OCI-M1 (cell line): ENCODE measurements at regions not wholly inside any gene's neighbourhood (a gene's known extent, or its start where the extent isn't known, plus 50 kb on each side); places are given as distances from the start of the nearest gene placed in this dataset.

Experiments used
- DNase-seq: peaks from one replicate; lab custom pipeline; 2025; lab: John Stamatoyannopoulos, UW

DNA sequence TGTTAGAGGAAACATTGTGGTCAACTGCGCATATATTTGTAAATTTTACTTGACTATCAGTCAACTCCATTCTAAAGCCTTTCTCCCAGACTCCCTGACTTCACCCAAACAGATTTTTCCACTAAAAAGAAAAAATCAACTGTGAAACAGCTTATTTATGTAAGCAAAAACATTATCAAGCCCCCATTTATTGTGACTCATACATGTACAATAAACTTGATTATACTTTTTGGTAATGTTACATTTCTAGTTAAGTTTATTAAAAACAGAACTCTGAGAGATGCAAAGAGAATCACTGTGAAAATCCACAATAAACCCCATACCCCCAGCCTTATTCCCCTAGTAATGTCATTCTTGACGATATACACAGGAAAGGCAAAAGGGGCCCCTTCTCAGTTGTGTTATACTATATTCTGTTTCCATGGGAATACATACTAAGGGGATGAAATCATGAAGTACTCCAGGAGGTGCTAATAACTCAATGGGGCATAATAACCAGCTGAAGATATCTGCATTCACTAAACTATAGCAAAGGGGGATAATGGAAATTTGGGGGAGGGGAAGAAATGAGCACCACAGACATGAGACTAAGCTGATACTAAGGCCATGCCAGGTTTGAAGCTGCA lies 616.0 kb downstream of the ACTL7B start:
- DNase-seq: no peak

DNA sequence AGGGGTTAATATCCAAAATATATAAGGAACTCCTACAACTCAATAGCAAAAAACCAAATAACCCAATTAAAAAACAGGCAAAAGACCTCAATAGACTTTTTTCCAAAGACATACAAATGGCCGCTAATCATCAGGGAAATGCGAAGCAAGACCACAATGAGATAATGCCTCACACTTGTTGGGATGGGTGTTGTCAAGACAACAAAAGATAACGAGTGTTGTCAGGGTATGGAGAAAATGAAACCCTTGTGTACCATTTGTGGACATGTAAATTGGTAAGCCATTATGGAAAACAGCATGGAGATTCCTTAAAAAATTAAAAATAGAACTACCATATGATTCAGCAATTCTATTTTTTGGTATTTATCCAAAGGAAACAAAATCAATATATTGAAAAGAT lies 620.2 kb downstream of the ACTL7B start:
- no peak for DNase-seq

DNA sequence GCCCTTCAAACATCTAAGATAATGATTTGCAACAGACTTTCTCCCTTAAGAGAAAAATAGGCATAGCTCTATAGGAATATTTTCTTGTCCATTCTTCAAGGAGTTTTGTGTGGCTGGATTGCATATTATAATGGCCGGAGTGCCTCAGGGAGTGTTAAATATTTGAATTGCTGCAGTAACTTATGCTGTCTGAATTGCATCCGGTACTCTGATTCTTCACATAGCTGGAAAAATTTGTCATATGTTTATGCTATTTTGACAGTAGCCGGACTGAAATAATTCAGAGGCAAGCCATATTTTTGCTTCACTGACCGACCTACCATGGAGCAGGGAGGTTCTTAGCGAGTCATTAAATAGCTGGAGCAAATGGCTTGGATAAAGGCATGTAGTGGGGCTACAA lies 621.0 kb downstream of the ACTL7B start:
- DNase-seq: no peak

DNA sequence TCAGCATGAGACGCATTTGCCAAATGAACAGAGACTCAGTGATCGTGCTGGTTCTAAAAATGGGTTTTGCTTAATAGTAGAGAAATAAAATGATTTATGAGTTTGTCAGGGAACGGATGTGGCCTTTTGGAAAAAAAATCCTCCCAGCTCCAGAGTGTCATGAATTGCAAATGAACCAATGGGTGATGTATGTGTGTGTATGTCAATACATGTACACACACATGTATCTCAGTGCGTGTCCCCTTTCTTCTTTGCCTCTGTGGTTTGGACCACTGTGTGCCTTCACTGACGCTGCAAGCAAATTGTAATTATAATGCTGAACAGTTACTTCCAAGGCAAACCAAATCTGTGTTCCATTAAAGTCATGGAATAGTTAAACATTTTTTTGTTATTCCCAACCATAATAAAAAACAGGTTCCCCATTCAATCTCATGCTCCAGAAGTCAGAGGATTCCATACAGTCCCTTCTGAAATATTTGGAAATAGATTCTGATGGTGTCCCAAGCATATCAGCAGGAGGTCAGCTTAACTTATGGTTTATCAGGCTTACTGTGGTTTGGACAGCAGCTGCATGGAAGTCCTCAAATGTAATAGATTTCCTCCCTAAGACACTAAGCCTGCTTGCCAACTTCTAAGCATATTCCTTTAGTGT lies 630.5 kb downstream of the ACTL7B start:
- no peak for DNase-seq

DNA sequence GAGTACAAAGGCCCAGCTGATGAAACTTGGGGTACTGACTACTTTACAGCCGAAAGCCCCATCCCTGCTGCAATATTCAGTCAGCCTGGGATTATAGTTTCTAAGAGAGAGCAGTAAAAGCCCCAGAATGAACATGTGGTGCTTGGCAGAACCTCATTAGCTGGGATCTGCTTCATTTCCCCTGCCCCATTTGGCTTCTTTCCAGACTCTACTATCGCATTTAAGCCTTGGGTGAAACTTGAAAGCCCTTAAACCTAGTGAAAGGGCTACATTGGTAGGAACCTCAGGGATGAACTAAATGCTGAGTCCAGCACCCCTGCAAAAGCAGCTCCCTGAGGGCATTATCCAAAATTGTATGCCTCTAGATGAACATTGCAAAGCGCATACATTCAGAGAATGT lies 631.1 kb downstream of the ACTL7B start:
- DNase-seq: no peak

DNA sequence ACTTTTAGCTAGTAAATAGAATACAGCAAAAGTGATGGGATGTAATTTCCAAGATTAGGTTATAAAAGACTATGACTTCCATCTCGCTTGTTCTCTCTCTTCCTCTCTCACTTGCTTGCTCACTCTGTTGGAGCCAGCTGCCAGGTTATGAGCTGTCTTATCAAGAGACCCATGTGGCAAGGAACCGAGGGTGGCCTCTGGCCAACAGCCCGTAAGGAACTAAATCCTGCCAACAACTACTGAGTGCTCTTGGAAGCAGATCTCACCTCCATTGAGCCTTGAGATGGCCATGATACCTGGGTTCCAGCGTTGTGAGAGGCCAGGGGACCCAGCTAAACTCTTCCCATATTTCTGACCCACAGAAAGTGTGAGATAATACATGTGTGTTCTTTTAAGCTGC lies 636.1 kb downstream of the ACTL7B start:
- no peak for DNase-seq

DNA sequence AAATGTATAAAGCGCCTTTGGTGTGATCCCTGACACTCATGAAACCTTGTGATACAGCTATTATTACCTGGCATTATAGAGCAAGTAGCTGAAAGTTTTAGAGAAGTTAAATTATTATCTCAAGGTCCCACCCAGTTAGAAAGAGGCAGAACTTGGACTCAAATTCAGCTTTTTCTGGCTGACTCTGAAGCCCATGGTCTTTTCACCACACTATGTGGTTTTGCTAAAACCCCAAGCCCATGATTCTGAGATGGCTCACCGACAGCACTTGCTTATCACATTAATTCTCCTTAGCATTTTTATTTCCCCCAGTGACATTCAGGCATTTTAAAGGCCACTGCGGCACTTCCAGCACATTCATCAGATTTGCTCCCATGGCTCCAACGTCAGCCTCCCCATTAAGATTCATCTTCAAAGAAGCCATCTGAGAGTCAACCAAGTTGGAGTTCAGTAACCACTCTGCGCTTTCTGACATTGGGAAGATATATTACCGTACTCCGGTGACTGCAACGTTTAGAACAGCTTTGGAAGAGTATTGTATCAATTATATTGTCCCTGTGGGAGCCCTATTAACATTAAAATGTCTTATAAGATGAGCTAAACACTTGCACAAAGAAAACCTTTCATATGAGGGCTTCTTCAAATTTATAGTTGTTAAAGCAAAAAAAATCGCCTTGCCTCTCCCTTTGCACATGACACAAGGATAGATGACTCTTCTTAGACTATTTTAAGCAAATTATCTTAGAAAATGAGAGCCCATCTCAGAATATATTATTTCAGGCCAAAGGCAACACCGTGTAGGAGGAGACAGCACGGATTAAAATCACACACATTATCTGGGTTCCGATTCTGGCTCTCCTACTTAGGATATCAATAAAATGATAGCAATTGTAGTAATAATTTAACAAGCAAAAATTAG lies 638.1 kb downstream of the ACTL7B start:
- DNase-seq: no peak

DNA sequence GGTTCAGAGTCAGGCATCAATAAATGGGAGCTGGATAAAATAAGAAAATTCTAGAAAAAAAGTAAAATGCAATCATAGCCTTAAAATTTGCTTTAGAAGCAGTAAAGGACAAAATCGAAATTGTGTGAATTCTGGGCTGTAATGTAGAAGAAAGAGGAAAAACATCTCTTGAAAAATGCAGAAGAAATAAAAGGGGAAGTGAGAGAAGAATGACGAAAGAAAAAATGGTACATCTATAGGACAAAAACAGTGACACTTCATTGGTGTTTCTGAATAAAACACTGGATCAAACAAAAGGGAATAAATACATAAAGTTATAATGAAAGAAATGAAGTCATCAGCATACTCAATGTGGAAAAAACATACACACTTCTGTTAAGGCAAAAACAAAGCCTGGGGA lies 642.3 kb downstream of the ACTL7B start:
- peak; percentile 1 for DNase-seq

DNA sequence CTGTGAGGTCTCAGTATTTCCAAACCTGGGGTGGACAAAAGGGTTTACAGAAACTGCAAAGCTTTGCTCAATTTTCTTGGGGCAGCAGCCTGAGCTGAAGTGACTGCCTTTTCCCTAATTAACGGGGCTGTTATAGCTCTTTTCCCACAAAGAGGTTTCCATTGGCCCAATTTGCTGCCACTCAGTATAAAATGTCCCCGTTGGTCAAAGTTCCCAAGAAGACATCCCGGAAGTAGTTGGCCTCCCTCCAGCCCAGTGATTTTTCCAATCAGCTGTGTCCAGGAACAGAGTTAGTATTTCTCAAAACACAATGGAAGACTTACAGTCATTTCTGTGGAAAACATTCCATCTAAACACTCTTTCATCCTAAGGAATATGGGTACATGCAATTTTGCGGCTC lies 643.6 kb downstream of the ACTL7B start:
- no peak for DNase-seq

DNA sequence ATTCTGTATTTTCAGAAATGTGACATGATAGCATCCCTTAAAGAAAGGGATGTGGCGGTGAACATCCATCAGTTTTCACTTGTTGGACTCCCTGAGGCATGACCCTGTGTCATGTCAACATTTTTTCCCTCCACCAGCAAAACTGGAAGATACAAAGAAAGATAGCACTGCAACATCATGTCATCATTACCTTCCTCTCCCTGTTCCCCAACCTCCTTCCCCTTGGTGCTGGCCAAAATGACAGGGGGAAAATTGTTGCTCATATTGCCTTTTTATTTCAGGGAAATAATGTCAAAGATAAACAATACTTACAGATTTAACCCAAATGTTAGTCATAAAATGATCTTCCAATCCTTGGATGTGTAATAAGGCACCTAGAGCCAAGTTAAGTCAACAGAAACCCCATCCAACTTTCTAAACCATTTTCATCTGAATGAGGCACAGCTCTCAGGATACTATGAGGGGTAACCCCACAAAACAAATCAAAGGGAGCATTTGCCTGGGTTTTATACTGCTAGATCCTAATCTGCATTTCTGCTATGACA lies 644.3 kb downstream of the ACTL7B start:
- DNase-seq: no peak

DNA sequence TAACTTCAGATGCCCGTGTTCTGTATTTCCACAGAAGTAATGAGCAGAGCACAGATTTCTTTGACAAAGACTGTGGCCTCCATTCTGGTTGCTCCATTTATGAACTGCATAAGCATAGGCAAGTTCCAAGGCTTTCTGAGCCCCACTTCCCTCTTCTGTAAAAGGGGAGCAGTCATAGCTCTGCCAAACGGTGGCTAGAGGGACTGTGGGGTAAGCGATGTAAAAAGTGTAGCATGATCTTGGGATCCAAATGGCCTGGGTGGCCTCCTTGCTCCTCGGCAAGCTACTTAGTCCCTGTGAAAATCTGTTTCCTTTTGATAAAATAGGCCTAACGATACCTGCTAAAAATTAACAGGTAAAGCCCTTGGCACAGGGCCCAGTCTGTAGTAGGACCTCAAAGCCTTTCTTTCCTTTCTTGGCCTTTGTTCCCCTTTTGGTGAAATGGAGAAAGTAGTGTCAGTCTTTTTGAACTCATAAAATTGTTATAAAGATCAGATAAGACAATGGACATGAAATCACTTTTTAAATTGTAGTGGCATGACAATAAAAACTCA lies 646.6 kb downstream of the ACTL7B start:
- no peak for DNase-seq

DNA sequence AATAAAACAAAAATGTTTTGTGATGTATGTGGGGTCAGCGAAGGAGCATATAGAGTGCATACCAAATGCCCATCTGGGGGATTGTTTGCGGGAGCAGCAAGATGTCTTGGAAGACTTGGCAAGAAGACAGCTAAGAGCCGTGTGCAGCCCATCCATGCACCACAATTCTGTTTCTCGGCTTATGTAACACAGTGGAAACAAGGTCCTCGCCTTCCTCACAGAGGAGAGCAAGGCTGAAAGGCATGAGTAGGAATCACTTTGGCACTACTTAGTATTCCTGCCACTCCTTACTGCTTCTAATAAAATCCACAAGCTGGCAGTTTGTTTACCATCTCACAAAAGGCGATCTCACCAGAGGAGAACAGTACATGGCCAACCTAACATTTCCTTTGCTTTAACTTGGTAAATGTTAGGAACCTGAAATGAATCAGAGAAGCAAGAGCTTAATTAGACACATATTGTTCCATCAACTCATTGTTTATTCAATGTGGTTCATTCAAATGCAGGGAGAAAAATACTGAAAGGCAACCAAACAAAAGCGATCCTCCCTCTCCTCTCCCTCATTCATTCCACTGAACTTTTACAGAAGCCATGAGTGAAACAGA lies 648.1 kb downstream of the ACTL7B start:
- DNase-seq: no peak

DNA sequence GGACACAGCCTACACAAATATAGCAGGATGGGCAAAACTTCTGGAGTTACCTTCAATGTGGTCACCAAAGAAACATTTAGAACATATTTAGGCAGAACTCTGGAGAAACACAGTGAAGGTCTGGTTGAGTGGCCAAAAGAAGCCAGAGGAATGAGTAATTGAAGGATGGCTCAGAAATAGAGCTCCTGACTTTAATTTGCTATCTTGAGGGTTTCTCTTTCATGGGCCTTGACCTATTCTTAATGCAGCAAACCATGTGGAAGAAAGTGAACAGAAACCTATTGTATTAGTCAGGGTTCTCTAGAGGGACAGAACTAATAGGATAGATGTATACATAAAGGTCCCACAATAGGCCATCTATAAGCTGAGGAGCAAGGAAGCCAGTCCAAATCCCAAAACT lies 650.5 kb downstream of the ACTL7B start:
- DNase-seq: no peak

DNA sequence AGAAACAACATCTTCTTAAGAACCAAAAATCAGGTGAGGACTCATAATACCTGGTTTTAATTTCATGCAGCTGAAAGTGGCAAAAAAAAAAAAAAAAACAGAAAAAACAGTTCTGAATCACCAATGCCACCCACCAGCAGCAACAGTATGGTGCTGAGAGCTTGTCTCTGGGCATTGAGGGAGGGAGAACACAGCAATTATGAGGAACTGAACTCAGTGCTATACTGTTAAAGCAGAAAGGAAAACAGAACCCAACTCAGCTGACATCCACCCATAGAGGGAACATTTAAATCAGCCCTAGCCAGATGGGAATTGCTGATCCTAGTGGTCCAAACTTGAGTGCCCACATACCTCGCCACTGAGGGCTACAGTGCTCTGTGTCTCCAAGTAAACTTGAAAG lies 657.9 kb downstream of the ACTL7B start:
- DNase-seq: no peak

DNA sequence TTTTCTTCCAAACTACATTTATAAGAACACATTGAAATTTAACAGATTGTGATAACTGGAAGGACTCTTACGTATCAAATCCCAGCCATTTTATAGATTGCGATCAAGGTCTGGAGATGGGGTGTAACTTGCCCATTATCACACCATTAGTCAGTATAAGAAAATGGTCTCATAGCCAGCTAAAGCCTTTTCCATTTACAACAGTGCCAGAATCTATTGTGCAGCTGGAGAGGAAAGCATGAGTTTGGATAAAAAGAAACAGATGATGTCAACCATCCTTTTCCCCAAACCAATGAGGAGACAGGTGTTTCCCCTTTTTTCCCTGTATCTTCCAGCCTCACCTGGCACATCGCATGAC lies 658.8 kb downstream of the ACTL7B start:
- DNase-seq: no peak

DNA sequence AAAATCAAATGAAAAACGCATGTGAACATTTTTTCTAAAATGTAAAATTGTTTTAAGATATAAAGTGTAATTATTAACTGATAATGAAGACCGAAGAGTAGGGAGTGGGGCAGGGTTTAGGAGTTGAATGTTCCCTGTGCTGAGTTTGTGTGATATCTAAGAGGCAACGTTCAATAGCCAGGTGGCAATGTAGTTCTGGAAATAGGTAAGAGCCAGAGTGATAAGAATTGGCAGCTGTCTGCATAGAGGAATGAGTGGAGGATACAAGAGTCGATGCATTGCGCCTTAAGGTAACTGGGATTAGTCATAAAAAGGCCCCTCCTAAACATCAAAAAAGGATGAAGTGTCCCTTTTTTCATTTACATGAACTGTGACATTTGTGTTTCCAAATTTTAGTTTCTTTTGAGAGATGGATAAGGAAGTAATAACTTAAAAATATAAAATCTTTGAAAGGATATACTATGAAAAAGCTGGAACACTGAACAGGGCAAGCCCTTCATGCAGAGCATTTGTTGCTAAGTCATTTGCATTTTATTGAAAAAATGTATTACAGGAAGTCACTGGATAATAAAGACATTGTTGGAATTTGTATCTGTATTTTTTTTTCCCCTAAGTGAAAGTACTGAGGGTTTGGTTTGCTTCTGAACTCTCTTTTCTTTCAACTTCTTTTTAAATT lies 659.3 kb downstream of the ACTL7B start:
- DNase-seq: no peak

DNA sequence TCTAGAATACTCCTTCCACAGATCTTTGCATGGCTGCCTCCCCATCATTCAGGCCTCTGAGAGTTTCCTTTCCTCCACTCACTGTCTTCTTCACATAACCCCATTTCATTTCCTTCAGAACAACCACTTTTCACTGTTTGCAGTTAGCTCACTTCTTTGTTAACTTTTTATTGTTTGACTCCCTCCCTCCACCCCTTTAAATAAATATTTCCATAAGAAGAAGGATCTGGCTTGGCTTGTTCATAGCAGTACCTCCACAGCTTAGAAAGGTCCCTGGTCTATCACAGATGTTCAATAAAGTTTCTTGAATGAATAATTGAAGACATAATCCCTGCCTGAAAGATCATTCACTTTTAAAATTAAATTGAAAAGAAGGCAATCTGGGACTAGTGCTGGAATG lies 661.6 kb downstream of the ACTL7B start:
- no peak for DNase-seq

DNA sequence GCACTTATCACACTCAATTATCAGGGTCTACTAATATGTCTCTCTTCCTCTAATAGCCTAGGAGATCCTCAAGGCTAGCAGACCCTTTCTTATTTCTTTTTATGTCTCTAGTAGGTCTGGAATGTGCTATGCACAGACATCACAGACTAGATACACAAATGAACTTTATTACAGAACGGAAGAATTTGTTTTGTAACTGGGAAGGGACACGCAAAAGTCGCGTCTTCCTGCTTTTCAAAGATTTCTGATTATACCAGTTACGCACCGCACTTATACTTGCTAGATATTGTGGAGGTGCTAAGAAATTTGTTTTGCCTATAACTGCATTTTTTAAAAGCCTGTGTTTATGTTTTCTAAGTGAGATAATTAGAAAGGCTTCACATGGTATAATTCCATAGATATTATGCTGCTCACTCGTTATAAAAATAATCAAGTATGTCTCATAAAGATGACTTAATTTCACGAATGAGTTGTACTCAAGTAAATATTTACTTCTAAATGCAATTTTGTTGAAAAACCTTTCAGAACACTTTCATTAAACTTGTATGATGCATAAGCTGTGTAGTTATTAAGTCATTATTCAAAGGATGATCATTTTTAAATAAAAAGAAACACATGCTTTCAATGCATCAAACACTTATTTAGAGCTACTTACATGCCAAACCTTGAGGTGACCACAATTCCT lies 662.6 kb downstream of the ACTL7B start:
- no peak for DNase-seq

DNA sequence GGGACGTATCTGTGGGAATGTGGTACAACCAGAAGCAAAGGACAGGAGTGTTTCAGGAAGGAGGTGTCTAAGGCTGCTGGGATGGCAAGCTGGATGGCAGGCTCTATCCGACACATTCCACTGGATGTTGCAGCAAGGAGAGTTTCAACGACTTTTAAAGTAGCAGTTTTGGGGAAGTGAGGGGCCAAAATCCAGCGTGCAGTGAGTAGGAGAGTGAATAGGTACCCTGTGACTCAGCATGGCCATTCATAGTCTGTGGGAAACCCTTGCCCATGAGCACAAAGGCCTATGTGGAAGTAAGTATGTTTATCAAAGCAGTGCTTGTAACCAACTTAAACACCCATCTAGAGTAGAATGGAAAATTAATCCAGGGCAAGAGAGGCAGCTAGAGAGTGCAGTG lies 664.7 kb downstream of the ACTL7B start:
- DNase-seq: no peak

DNA sequence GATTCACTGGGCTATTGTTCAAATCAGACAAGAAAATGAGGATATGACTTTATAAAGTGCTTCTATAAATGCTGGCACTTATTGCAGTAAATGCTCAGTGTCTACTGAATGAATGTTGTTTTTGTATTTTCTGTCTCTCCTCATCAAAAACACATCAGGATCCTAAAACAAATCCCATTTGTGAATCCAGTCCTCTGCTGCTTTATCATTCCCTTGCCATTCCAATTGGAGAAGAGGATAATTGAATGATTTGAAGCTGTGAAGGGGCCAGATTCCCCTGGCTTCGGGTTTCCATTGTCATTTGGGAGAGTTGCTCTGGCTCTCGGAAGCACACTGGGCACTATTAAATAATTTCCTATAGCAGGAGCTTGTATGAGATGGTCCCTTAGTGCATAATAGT lies 666.8 kb downstream of the ACTL7B start:
- DNase-seq: no peak

DNA sequence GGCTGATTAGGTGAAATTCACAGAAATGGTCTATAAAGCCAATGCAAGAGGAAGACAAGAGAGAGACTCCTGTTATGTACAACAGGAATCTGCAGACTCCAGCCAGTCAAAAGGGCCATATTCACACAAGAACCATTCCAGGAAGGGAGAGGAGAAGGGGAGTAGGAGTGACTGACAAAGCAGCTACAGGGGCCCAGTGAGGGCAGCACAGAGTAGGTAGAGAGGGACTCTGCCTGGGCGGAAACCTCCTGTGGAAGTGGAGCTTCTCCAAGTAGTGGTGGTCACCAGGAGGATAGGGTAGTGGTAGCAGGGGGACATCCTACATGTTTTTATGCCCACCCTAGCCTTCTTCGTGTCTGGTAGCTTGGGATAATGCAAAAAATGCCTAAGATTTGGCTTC lies 667.3 kb downstream of the ACTL7B start:
- no peak for DNase-seq
